Bronchial epithelial cell (primary cell): ENCODE measurements at regions not wholly inside any gene's neighbourhood (a gene's known extent, or its start where the extent isn't known, plus 50 kb on each side); places are given as distances from the start of the nearest gene placed in this dataset.

ENCODE experiments used
- DNase-seq: peaks from one replicate; pipeline ENCODE4 v3.0.0-alpha.2; 2010; ENCODE audit warnings: low read depth
- FAIRE-seq: peaks from 2 replicates; lab custom pipeline; 2011; peaks lifted over from hg19 to GRCh38; lab: Jason Lieb, UNC
- H3K27me3 ChIP-seq: 2 replicates; pipeline ENCODE4 v1.5.1; 2011; ENCODE audit warnings: low read length; ENCODE audit not compliant: control insufficient read depth, insufficient read depth
- H3K36me3 ChIP-seq: 2 replicates; pipeline ENCODE4 v1.5.1; 2011; ENCODE audit warnings: low read length; ENCODE audit not compliant: control insufficient read depth, insufficient read depth
- H3K4me3 ChIP-seq: 2 replicates; pipeline ENCODE4 v1.5.1; 2011; ENCODE audit warnings: mild to moderate bottlenecking, low read depth, low read length, control low read depth
- TF ChIP-seq, protein P1 (sequence below): IDR thresholded peaks from 2 replicates; pipeline ENCODE4 v1.5.1; 2011; ENCODE audit warnings: mild to moderate bottlenecking, moderate library complexity, low read length, control low read depth, inconsistent platforms; ENCODE audit not compliant: insufficient read depth, severe bottlenecking

- Histone ChIP-seq H3K4me3 (no peak overlapping the region), H3K36me3 (no peaks in the 10 kb centered on the region), H3K27me3 (no peaks in the 10 kb centered on the region)
- TF ChIP-seq, protein P1, sequence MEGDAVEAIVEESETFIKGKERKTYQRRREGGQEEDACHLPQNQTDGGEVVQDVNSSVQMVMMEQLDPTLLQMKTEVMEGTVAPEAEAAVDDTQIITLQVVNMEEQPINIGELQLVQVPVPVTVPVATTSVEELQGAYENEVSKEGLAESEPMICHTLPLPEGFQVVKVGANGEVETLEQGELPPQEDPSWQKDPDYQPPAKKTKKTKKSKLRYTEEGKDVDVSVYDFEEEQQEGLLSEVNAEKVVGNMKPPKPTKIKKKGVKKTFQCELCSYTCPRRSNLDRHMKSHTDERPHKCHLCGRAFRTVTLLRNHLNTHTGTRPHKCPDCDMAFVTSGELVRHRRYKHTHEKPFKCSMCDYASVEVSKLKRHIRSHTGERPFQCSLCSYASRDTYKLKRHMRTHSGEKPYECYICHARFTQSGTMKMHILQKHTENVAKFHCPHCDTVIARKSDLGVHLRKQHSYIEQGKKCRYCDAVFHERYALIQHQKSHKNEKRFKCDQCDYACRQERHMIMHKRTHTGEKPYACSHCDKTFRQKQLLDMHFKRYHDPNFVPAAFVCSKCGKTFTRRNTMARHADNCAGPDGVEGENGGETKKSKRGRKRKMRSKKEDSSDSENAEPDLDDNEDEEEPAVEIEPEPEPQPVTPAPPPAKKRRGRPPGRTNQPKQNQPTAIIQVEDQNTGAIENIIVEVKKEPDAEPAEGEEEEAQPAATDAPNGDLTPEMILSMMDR = no peak
- no peak for FAIRE-seq
- DNase-seq = no peak
These were observed 483.0 kb upstream of the ID4 start for GRCh38 chr6:19354181-19354580.

- no peak for FAIRE-seq
These were observed 480.5 kb upstream of the ID4 start for GRCh38 chr6:19356692-19357091.

GRCh38 chr6:19362396-19362795, 474.8 kb upstream of the ID4 start:
- Histone ChIP-seq H3K36me3 (no peaks in the 10 kb centered on the region), H3K4me3 (no peak overlapping the region), H3K27me3 (no peaks in the 10 kb centered on the region)
- FAIRE-seq = peak; percentile 82
- no peak for DNase-seq
- TF ChIP-seq, protein P1 = no peak

More at GRCh38 chr6:19356692-19357091, 480.5 kb upstream of the ID4 start:
- Histone ChIP-seq H3K36me3 (no peaks in the 10 kb centered on the region), H3K4me3 (no peak overlapping the region), H3K27me3 (no peaks in the 10 kb centered on the region)
- TF ChIP-seq, protein P1 = no peak
- DNase-seq = peak; percentile 37

DNA sequence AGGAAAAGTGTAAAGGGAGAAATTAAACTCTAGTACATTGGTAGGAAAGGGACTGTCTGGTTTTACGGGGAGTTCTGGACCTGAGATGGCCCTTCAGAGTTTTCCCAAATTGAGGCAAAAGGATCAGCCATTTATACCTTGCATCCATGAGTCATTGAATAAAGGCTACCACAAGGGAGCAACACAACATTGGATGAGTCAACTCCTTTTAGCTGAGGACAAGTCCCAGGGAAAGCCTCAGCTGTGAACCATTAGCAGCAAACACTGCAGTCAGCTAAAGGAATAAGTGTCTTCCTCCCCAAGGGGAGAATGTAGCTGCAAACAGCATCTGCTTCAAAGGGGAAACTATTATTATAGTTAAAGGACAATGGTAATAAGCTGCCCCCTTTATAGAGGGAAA, 468.7 kb upstream of the ID4 start:
- Histone ChIP-seq H3K36me3 (no peaks in the 10 kb centered on the region), H3K27me3 (no peaks in the 10 kb centered on the region), H3K4me3 (no peak overlapping the region)
- FAIRE-seq = no peak
- DNase-seq = peak; percentile 81
- TF ChIP-seq, protein P1 = peak; percentile 36

DNA sequence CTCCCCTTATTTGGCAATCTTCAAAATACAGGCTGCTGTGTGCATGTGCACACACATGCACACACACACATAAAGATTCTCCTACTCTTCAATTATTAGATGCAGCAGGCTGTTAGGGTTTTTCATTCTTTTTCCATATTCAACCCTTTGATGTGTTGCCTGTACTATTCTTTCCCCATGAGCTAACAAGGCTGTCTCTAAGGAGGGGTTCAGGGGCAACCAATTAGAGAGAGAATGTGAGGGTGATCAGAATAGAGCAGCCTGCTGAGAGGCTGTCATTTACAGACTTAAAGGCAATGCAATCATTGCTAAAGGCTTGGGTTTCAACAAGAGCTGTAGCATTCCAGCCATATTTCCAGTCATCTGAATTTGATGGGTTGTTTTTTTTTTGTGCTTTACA, 467.4 kb upstream of the ID4 start:
- TF ChIP-seq, protein P1 = no peak
- H3K27me3 ChIP-seq = no peaks in the 10 kb centered on the region
- FAIRE-seq = no peak
- DNase-seq = no peak
- no peak overlapping the region for H3K4me3 ChIP-seq
- H3K36me3 ChIP-seq = no peaks in the 10 kb centered on the region

- FAIRE-seq = no peak
- Histone ChIP-seq H3K4me3 (no peak overlapping the region), H3K27me3 (peaks cover 2% of the 10 kb centered on the region), H3K36me3 (no peaks in the 10 kb centered on the region)
- TF ChIP-seq, protein P1 = no peak
- no peak for DNase-seq
These were observed 466.3 kb upstream of the ID4 start for GRCh38 chr6:19370831-19371230.
